ENCODE measurements at regions not wholly inside any gene's neighbourhood (a gene's known extent, or its start where the extent isn't known, plus 50 kb on each side); places are given as distances from the start of the nearest gene placed in this dataset.
"Not testable (repeated sequence)": the region's sequence is repeated elsewhere in the genome, so short reads cannot be mapped to it uniquely, and the experiment has no call there.

GRCh38 chr7:94706996-94707740 lies 51.2 kb upstream of the SGCE start:
- TF ChIP-seq CTCF (IDR thresholded peaks at IDR 0.05; ENCODE audit: control insufficient read depth, insufficient read depth, low read depth, low read length, missing control alignments) = no peak
- H3K4me3 ChIP-seq (ENCODE audit: control insufficient read depth, low read depth, low read length) = no peak overlapping the region
- DNase-seq (ENCODE audit: low read depth) = no peak

GRCh38 chr7:94710256-94710655 lies 54.3 kb upstream of the SGCE start:
- no peak for DNase-seq (ENCODE audit: low read depth)
- no peak overlapping the region for H3K4me3 ChIP-seq (ENCODE audit: control insufficient read depth, low read depth, low read length)
- no peak for TF ChIP-seq CTCF (IDR thresholded peaks at IDR 0.05; ENCODE audit: control insufficient read depth, insufficient read depth, low read depth, low read length, missing control alignments)

GRCh38 chr7:94722360-94722759 lies 66.4 kb upstream of the SGCE start:
- not testable (repeated sequence) for DNase-seq (ENCODE audit: low read depth); H3K4me3 ChIP-seq (ENCODE audit: control insufficient read depth, low read depth, low read length)

GRCh38 chr7:94728893-94729292 lies 73.0 kb upstream of the SGCE start:
- H3K4me3 ChIP-seq (ENCODE audit: control insufficient read depth, low read depth, low read length); DNase-seq (ENCODE audit: low read depth): not testable (repeated sequence)

GRCh38 chr7:94738071-94738470 lies 82.1 kb upstream of the SGCE start:
- DNase-seq (ENCODE audit: low read depth) = no peak
- TF ChIP-seq CTCF (IDR thresholded peaks at IDR 0.05; ENCODE audit: control insufficient read depth, insufficient read depth, low read depth, low read length, missing control alignments) = no peak
- H3K4me3 ChIP-seq (ENCODE audit: control insufficient read depth, low read depth, low read length) = no peak overlapping the region

- TF ChIP-seq CTCF (IDR thresholded peaks at IDR 0.05; ENCODE audit: control insufficient read depth, insufficient read depth, low read depth, low read length, missing control alignments) = no peak
- no peak overlapping the region for H3K4me3 ChIP-seq (ENCODE audit: control insufficient read depth, low read depth, low read length)
- no peak for DNase-seq (ENCODE audit: low read depth)
Observed at GRCh38 chr7:94739180-94739579, 83.2 kb upstream of the SGCE start.

GRCh38 chr7:94740509-94740908 lies 84.6 kb upstream of the SGCE start:
- DNase-seq (ENCODE audit: low read depth) = no peak

More at GRCh38 chr7:94740509-94740908, 84.6 kb upstream of the SGCE start:
- no peak overlapping the region for H3K4me3 ChIP-seq (ENCODE audit: control insufficient read depth, low read depth, low read length)
- no peak for TF ChIP-seq CTCF (IDR thresholded peaks at IDR 0.05; ENCODE audit: control insufficient read depth, insufficient read depth, low read depth, low read length, missing control alignments)
